Sciatic nerve (tissue), 2 donors: ENCODE measurements at regions not wholly inside any gene's neighbourhood (a gene's known extent, or its start where the extent isn't known, plus 50 kb on each side); places are given as distances from the start of the nearest gene placed in this dataset.
"Not testable (repeated sequence)": the region's sequence is repeated elsewhere in the genome, so short reads cannot be mapped to it uniquely, and the experiment has no call there.

Experiments used
- ATAC-seq: fragments of 200-7000 bp; cut with Tn5 transposase; one replicate; pipeline ENCODE4 v1.9.1; 2020; ENCODE audit warnings: mild to moderate bottlenecking, moderate library complexity
- DNase-seq: peaks from one replicate; pipeline ENCODE4 v3.0.0-alpha.2; 2020; ENCODE audit warnings: low spot score
- intact Hi-C: fragments of 100-400 bp; cut with DNase I; formaldehyde crosslinking; loops from one replicate; pipeline ENCODE4 v1.14.2; 2022
- donor health status: DM: no; HTN: no; CAD: no.
- donor health status: DM: no; HTN: no; CAD: no.

- no peak for ATAC-seq
- intact Hi-C loops, result no loop called here
- DNase-seq, result no peak
Measured at GRCh38 chr19:7400815-7401214, 52.1 kb downstream of the ARHGEF18 start.

GRCh38 chr19:7401694-7402093, 53.0 kb downstream of the ARHGEF18 start:
- intact Hi-C loops, result no loop called here
- no peak for DNase-seq
- ATAC-seq, result no peak

GRCh38 chr19:7405482-7405881, 56.7 kb downstream of the ARHGEF18 start:
- ATAC-seq, intact Hi-C loops, DNase-seq: not testable (repeated sequence)

- DNase-seq (no peak), ATAC-seq (no peak)
- intact Hi-C loops, result no loop called here
Measured at GRCh38 chr19:7408251-7408650, 59.5 kb downstream of the ARHGEF18 start.

GRCh38 chr19:7410946-7411345, 62.2 kb downstream of the ARHGEF18 start:
- no peak for ATAC-seq
- DNase-seq, result no peak
- intact Hi-C loops, result no loop called here

- DNase-seq, result no peak
- intact Hi-C loops, result no loop called here
- ATAC-seq, result no peak
Measured at GRCh38 chr19:7413629-7414028, 64.9 kb downstream of the ARHGEF18 start.

GRCh38 chr19:7415163-7415856, 66.6 kb downstream of the ARHGEF18 start:
- ATAC-seq (peak; percentile 76), DNase-seq (peak; percentile 61)
- intact Hi-C loops, result no loop called here

- peak; percentile 51 for ATAC-seq
- intact Hi-C loops, result no loop called here
- no peak for DNase-seq
Measured at GRCh38 chr19:7415857-7416371, 67.2 kb downstream of the ARHGEF18 start.

- intact Hi-C loops, result no loop called here
Measured at GRCh38 chr19:7417671-7418324, 69.1 kb downstream of the ARHGEF18 start.

GRCh38 chr19:7418596-7418995, 69.9 kb downstream of the ARHGEF18 start:
- DNase-seq (no peak), ATAC-seq (no peak)
- intact Hi-C loops, result no loop called here

More at GRCh38 chr19:7417671-7418324, 69.1 kb downstream of the ARHGEF18 start:
- ATAC-seq (no peak), DNase-seq (no peak)

- ATAC-seq (no peak), DNase-seq (no peak)
- intact Hi-C loops, result no loop called here
Measured at GRCh38 chr19:7419153-7419552, 69.7 kb downstream of the PEX11G start.

- intact Hi-C loops, result no loop called here
- ATAC-seq, result no peak
Measured at GRCh38 chr19:7419777-7420439, 68.9 kb downstream of the PEX11G start.

GRCh38 chr19:7421941-7422744, 66.7 kb downstream of the PEX11G start:
- no peak for ATAC-seq
- DNase-seq, result no peak
- intact Hi-C loops, result no loop called here

More at GRCh38 chr19:7419777-7420439, 68.9 kb downstream of the PEX11G start:
- DNase-seq, result no peak
